ENCODE measurements at regions not wholly inside any gene's neighbourhood (a gene's known extent, or its start where the extent isn't known, plus 50 kb on each side); places are given as distances from the start of the nearest gene placed in this dataset.
A peak's percentile ranks its signal among the peaks of the same experiment; 100 is the strongest.

DNA sequence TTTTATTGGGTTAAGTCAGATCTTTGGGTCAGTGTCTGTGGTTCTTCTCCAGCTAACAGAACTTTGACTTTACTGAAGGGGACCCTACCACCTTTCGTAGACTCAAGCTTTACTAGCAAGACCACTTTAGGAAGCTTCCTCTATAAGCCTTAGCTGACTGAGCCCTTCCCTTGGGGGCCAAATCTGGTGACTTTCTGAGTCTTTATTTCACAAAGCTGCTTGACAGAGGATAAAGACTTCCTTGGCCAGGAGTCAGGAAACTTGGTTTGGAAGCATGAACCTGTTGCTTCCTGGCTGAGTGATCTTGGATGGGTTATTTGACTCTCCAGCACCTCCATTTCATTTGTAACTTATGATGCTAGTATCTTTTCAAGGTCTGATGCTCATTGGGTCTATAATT, 466.7 kb downstream of the TYW1 start:
- CTCF ChIA-PET, result no interaction called here
- POLR2A ChIA-PET, result no interaction called here
- Histone ChIP-seq H3K27ac (ENCODE audit: insufficient read depth in 1 of 2, low read depth in 1 of 2, low read length in 2 of 2, poor library complexity in 1 of 2, severe bottlenecking in 2 of 2) (no peak overlapping the region), H3K27me3 (replicated peaks in 2 of 5; ENCODE audit: control insufficient read depth in 4 of 5, insufficient read depth in 5 of 5, low read length in 4 of 5) (peaks cover 1 to 12% (median 2%) of the 10 kb centered on the region in 5 experiments), H3K9me3 (ENCODE audit: control extremely low read depth in 1 of 5, control insufficient read depth in 4 of 5, insufficient read depth in 2 of 5, low read depth in 1 of 5, low read length in 4 of 5) (peaks cover 0 to 11% (median 2%) of the 10 kb centered on the region in 5 experiments), H3K4me3 (ENCODE audit: control insufficient read depth in 1 of 7, extremely low read depth in 1 of 7, insufficient read depth in 4 of 7, low read depth in 2 of 7, low read length in 6 of 7) (no peak overlapping the region), H3K36me3 (ENCODE audit: control insufficient read depth in 4 of 4, insufficient read depth in 4 of 4, low read length in 3 of 4) (no peaks in the 10 kb centered on the region), H3K4me1 (ENCODE audit: control extremely low read depth in 1 of 4, control insufficient read depth in 4 of 4, insufficient read depth in 4 of 4, low read length in 3 of 4) (no peaks in the 10 kb centered on the region)
- 100% methylated on average over 1 of the region's 1 CpG for WGBS (ENCODE audit: insufficient coverage)
- no peak for DNase-seq

DNA sequence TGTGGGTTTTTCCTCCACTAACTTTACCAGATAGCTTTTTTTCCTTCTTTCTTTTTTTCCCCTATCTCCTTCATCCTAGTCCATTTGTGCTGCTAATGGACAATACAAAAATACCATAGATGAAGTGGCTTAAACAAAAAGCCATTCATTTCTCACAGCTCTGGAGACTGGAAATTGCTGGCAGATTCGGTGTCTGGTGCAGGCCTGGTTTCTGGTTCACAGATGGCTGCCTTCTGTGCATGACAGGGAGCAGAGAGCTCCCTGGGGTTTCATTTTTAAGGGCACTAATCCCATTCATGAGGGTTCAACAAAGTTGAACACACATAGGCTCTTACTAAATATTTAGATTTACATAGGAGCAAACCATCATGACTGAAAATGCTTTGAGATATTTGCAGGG, 467.4 kb downstream of the TYW1 start:
- 100% methylated on average over 1 of the region's 1 CpG for WGBS (ENCODE audit: insufficient coverage)
- peaks cover 1 to 12% (median 2%) of the 10 kb centered on the region in 5 experiments for H3K27me3 ChIP-seq (replicated peaks in 2 of 5; ENCODE audit: control insufficient read depth in 4 of 5, insufficient read depth in 5 of 5, low read length in 4 of 5)
- H3K4me1 ChIP-seq (ENCODE audit: control extremely low read depth in 1 of 4, control insufficient read depth in 4 of 4, insufficient read depth in 4 of 4, low read length in 3 of 4), result no peaks in the 10 kb centered on the region

DNA sequence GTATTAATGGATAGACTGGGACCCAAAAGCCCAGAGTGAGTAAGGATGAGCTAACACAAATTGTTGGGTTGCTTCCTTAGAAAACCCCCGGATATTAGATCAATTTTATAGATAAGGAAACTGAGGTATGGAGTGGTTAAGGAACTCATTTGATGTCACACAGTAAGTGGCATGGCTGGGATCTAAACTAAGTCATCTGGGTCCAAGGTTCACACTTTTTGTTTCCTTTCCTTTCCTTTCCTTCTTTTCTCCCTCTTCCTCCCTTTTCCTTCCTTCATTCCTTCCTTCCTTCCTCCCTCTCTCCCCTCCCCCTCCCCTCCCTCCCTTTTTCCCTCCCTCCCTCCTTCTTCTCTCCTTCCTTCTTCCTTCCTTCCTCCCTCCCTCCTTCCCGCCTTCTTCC, 469.5 kb downstream of the TYW1 start:
- Histone ChIP-seq H3K36me3 (ENCODE audit: control insufficient read depth in 4 of 4, insufficient read depth in 4 of 4, low read length in 3 of 4) (no peaks in the 10 kb centered on the region), H3K27ac (ENCODE audit: insufficient read depth in 1 of 2, low read depth in 1 of 2, low read length in 2 of 2, poor library complexity in 1 of 2, severe bottlenecking in 2 of 2) (no peak overlapping the region), H3K9me3 (ENCODE audit: control extremely low read depth in 1 of 5, control insufficient read depth in 4 of 5, insufficient read depth in 2 of 5, low read depth in 1 of 5, low read length in 4 of 5) (peaks cover 0 to 11% (median 2%) of the 10 kb centered on the region in 5 experiments), H3K4me1 (ENCODE audit: control extremely low read depth in 1 of 4, control insufficient read depth in 4 of 4, insufficient read depth in 4 of 4, low read length in 3 of 4) (no peaks in the 10 kb centered on the region), H3K4me3 (ENCODE audit: control insufficient read depth in 1 of 7, extremely low read depth in 1 of 7, insufficient read depth in 4 of 7, low read depth in 2 of 7, low read length in 6 of 7) (no peak overlapping the region), H3K27me3 (replicated peaks in 2 of 5; ENCODE audit: control insufficient read depth in 4 of 5, insufficient read depth in 5 of 5, low read length in 4 of 5) (peaks cover 0 to 12% (median 2%) of the 10 kb centered on the region in 5 experiments)
- CTCF ChIA-PET, result no interaction called here
- WGBS (ENCODE audit: insufficient coverage), result 40% methylated on average over 1 of the region's 2 CpGs
- POLR2A ChIA-PET, result no interaction called here
- no peak for DNase-seq

More for the DNA sequence above, 467.4 kb downstream of the TYW1 start:
- Histone ChIP-seq H3K36me3 (ENCODE audit: control insufficient read depth in 4 of 4, insufficient read depth in 4 of 4, low read length in 3 of 4) (no peaks in the 10 kb centered on the region), H3K9me3 (ENCODE audit: control extremely low read depth in 1 of 5, control insufficient read depth in 4 of 5, insufficient read depth in 2 of 5, low read depth in 1 of 5, low read length in 4 of 5) (peaks cover 0 to 11% (median 2%) of the 10 kb centered on the region in 5 experiments), H3K4me3 (ENCODE audit: control insufficient read depth in 1 of 7, extremely low read depth in 1 of 7, insufficient read depth in 4 of 7, low read depth in 2 of 7, low read length in 6 of 7) (no peak overlapping the region), H3K27ac (ENCODE audit: insufficient read depth in 1 of 2, low read depth in 1 of 2, low read length in 2 of 2, poor library complexity in 1 of 2, severe bottlenecking in 2 of 2) (no peak overlapping the region)
- CTCF ChIA-PET, result no interaction called here
- no peak for DNase-seq
- POLR2A ChIA-PET, result no interaction called here

DNA sequence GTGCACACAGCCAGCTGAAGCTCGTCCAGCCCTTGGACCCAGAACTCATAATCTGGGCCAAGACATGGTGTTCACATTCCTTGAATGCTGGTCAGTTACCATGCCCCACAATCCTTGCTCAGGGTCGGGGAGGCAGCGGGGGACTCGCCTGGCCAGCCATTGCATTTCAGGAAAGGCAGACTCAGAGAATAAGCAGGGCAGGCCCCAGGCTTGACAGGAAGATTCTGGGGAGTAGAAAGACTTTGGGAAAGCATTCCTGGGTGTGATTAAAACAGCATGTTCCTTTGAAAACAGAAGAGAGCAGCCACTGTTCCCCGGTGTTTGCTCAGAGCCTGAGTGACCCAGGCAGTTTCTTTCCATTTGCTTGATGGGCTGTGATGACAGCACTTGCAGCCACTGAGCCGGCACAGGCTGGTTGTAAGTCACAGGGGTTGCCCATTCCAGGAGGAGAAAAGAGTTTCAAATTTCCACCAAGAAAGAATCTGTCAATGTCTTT, 473.7 kb downstream of the TYW1 start:
- no peak overlapping the region for H3K4me3 ChIP-seq (ENCODE audit: control insufficient read depth in 1 of 7, extremely low read depth in 1 of 7, insufficient read depth in 4 of 7, low read depth in 2 of 7, low read length in 6 of 7)
- peaks cover 0 to 6% (median 0%) of the 10 kb centered on the region in 5 experiments for H3K9me3 ChIP-seq (ENCODE audit: control extremely low read depth in 1 of 5, control insufficient read depth in 4 of 5, insufficient read depth in 2 of 5, low read depth in 1 of 5, low read length in 4 of 5)
- 74% methylated on average over 6 of the region's 6 CpGs for WGBS (ENCODE audit: insufficient coverage)
- ChIA-PET POLR2A (no interaction called here), CTCF (no interaction called here)
- no peaks in the 10 kb centered on the region for H3K27me3 ChIP-seq (replicated peaks in 2 of 5; ENCODE audit: control insufficient read depth in 4 of 5, insufficient read depth in 5 of 5, low read length in 4 of 5)
- H3K27ac ChIP-seq (ENCODE audit: insufficient read depth in 1 of 2, low read depth in 1 of 2, low read length in 2 of 2, poor library complexity in 1 of 2, severe bottlenecking in 2 of 2), result no peak overlapping the region
- no peaks in the 10 kb centered on the region for H3K4me1 ChIP-seq (ENCODE audit: control extremely low read depth in 1 of 4, control insufficient read depth in 4 of 4, insufficient read depth in 4 of 4, low read length in 3 of 4)
- no peak for DNase-seq
- H3K36me3 ChIP-seq (ENCODE audit: control insufficient read depth in 4 of 4, insufficient read depth in 4 of 4, low read length in 3 of 4), result no peaks in the 10 kb centered on the region

DNA sequence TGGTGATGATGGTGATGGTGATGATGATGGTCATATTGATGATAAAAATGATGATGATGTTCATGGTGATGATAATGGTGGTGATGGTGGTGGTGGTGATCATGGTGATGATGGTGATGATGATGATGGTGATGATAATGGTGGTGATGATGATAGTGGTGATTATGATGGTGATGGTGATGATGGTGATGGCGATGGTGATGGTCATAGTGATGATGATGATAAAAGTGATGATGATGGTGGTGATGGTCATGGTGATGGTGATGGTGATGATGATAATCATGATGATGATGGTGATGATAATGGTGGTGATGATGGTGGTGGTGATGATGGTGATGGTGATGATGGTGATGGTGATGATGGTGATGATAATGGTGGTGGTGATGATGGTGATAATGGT, 478.7 kb downstream of the TYW1 start:
- H3K27me3 ChIP-seq (replicated peaks in 2 of 5; ENCODE audit: control insufficient read depth in 4 of 5, insufficient read depth in 5 of 5, low read length in 4 of 5), result no peaks in the 10 kb centered on the region
- ChIA-PET CTCF (no interaction called here), POLR2A (no interaction called here)
- no peak overlapping the region for H3K4me3 ChIP-seq (ENCODE audit: control insufficient read depth in 1 of 7, extremely low read depth in 1 of 7, insufficient read depth in 4 of 7, low read depth in 2 of 7, low read length in 6 of 7)
- H3K4me1 ChIP-seq (ENCODE audit: control extremely low read depth in 1 of 4, control insufficient read depth in 4 of 4, insufficient read depth in 4 of 4, low read length in 3 of 4), result no peaks in the 10 kb centered on the region
- H3K9me3 ChIP-seq (ENCODE audit: control extremely low read depth in 1 of 5, control insufficient read depth in 4 of 5, insufficient read depth in 2 of 5, low read depth in 1 of 5, low read length in 4 of 5), result peaks cover 0 to 3% (median 0%) of the 10 kb centered on the region in 5 experiments
- no peak for DNase-seq
- no peak overlapping the region for H3K27ac ChIP-seq (ENCODE audit: insufficient read depth in 1 of 2, low read depth in 1 of 2, low read length in 2 of 2, poor library complexity in 1 of 2, severe bottlenecking in 2 of 2)
- H3K36me3 ChIP-seq (ENCODE audit: control insufficient read depth in 4 of 4, insufficient read depth in 4 of 4, low read length in 3 of 4), result no peaks in the 10 kb centered on the region
- 94% methylated on average over 1 of the region's 1 CpG for WGBS (ENCODE audit: insufficient coverage)

DNA sequence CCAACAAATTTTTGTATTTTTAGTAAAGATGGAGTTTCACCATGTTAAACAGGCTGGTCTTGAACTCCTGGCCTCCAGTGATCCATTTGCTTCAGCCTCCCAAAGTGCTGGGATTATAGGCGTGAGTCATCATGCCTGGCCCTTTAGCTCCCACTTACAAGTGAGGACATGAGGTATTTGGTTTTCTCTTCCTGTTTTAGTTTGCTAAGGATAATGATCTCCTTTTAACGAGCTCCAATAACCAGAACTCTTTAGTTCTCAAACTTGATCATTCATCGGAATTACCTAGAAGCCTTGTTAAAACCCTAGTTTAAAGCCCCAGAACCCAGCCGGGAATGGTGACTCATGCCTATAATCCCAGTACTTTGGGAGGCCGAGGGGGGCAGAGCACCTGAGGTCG, 481.4 kb downstream of the TYW1 start:
- Histone ChIP-seq H3K27ac (ENCODE audit: insufficient read depth in 1 of 2, low read depth in 1 of 2, low read length in 2 of 2, poor library complexity in 1 of 2, severe bottlenecking in 2 of 2) (no peak overlapping the region), H3K4me1 (ENCODE audit: control extremely low read depth in 1 of 4, control insufficient read depth in 4 of 4, insufficient read depth in 4 of 4, low read length in 3 of 4) (no peaks in the 10 kb centered on the region), H3K4me3 (ENCODE audit: control insufficient read depth in 1 of 7, extremely low read depth in 1 of 7, insufficient read depth in 4 of 7, low read depth in 2 of 7, low read length in 6 of 7) (no peak overlapping the region), H3K9me3 (ENCODE audit: control extremely low read depth in 1 of 5, control insufficient read depth in 4 of 5, insufficient read depth in 2 of 5, low read depth in 1 of 5, low read length in 4 of 5) (peaks cover 0 to 3% (median 0%) of the 10 kb centered on the region in 5 experiments), H3K27me3 (replicated peaks in 2 of 5; ENCODE audit: control insufficient read depth in 4 of 5, insufficient read depth in 5 of 5, low read length in 4 of 5) (no peaks in the 10 kb centered on the region), H3K36me3 (ENCODE audit: control insufficient read depth in 4 of 4, insufficient read depth in 4 of 4, low read length in 3 of 4) (no peaks in the 10 kb centered on the region)
- 98% methylated on average over 4 of the region's 6 CpGs for WGBS (ENCODE audit: insufficient coverage)
- no peak for DNase-seq
- CTCF ChIA-PET, result interaction anchor here (1.3 kb wide), 1 partner anchor 9 kb away, joined by 4 read pairs; no protein-coding TSS in a partner anchor
- POLR2A ChIA-PET, result no interaction called here

DNA sequence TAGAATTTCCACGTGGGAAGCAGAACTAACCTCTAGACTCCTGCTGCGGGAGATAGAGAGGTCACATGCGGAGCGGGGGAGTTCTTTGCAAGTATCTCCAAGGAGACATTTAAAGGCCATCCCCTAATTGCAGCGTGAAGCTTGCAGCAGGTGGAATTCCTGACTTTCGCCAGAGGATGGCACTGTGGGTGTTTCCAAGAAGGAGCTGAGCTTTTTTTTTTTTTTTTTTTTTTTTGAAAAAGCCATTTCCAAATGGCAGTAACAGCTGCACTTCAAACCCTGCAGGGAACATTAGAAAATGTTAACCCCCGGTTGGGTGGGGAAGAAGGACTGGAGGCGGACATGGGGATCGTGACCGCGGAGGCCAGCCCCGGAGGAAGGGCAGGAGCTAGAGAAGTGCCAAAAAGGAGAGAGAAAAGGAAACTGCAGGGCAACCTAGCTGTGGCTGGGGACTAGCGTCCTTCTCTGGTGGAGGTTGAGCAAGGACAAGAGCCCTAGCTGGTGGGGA, 487.7 kb downstream of the TYW1 start:
- H3K9me3 ChIP-seq (ENCODE audit: control extremely low read depth in 1 of 5, control insufficient read depth in 4 of 5, insufficient read depth in 2 of 5, low read depth in 1 of 5, low read length in 4 of 5), result no peaks in the 10 kb centered on the region
- POLR2A ChIA-PET, result no interaction called here
- DNase-seq, result peak; percentile 61 to 73 (median 71)
- no peak overlapping the region for H3K27ac ChIP-seq (ENCODE audit: insufficient read depth in 1 of 2, low read depth in 1 of 2, low read length in 2 of 2, poor library complexity in 1 of 2, severe bottlenecking in 2 of 2)
- CTCF ChIA-PET, result interaction anchor here (0.9 kb wide), 1 partner anchor 138 kb away, joined by 3 read pairs; no protein-coding TSS in a partner anchor
- no peaks in the 10 kb centered on the region for H3K36me3 ChIP-seq (ENCODE audit: control insufficient read depth in 4 of 4, insufficient read depth in 4 of 4, low read length in 3 of 4)
- H3K27me3 ChIP-seq (replicated peaks in 2 of 5; ENCODE audit: control insufficient read depth in 4 of 5, insufficient read depth in 5 of 5, low read length in 4 of 5), result no peaks in the 10 kb centered on the region
- 2% methylated on average over 13 of the region's 13 CpGs for WGBS (ENCODE audit: insufficient coverage)
- H3K4me1 ChIP-seq (ENCODE audit: control extremely low read depth in 1 of 4, control insufficient read depth in 4 of 4, insufficient read depth in 4 of 4, low read length in 3 of 4), result peaks cover 0 to 5% (median 2%) of the 10 kb centered on the region in 4 experiments
- peak overlapping the region in 5 of 7 experiments; percentile 4 to 65 (median 38) for H3K4me3 ChIP-seq (ENCODE audit: control insufficient read depth in 1 of 7, extremely low read depth in 1 of 7, insufficient read depth in 4 of 7, low read depth in 2 of 7, low read length in 6 of 7)
